Neural progenitor cell (in vitro differentiated cells): ENCODE measurements at regions not wholly inside any gene's neighbourhood (a gene's known extent, or its start where the extent isn't known, plus 50 kb on each side); places are given as distances from the start of the nearest gene placed in this dataset.
"Not testable (repeated sequence)": the region's sequence is repeated elsewhere in the genome, so short reads cannot be mapped to it uniquely, and the experiment has no call there.

Experiments
- EZH2 ChIP-seq: fragments of 200-600 bp; sonication (generic); IDR thresholded peaks from 2 replicates; pipeline ENCODE4 v1.6.1; 2017; ENCODE audit warnings: antibody characterized with exemption, mild to moderate bottlenecking, moderate library complexity
- TF ChIP-seq, protein P1 (sequence below): fragments of 200-600 bp; sonication (generic); IDR thresholded peaks from 2 replicates; pipeline ENCODE4 v1.5.1; 2017; ENCODE audit warnings: antibody characterized with exemption, mild to moderate bottlenecking

DNA sequence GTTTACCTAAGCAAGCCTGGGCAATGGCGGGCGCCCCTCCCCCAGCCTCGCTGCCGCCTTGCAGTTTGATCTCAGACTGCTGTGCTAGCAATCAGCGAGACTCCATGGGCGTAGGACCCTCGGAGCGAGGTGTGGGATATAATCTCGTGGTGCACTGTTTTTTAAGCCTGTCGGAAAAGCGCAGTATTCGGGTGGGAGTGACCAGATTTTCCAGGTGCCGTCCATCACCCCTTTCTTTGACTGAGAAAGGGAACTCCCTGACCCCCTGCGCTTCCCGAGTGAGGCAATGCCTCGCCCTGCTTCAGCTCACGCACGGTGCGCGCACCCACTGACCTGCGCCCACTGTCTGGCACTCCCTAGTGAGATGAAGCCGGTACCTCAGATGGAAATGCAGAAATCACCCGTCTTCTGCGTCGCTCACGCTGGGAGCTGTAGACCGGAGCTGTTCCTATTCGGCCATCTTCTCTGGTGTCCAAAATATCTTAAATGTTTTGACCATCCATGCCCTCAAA, 698.8 kb upstream of the AADAT start:
- TF ChIP-seq, protein P1, sequence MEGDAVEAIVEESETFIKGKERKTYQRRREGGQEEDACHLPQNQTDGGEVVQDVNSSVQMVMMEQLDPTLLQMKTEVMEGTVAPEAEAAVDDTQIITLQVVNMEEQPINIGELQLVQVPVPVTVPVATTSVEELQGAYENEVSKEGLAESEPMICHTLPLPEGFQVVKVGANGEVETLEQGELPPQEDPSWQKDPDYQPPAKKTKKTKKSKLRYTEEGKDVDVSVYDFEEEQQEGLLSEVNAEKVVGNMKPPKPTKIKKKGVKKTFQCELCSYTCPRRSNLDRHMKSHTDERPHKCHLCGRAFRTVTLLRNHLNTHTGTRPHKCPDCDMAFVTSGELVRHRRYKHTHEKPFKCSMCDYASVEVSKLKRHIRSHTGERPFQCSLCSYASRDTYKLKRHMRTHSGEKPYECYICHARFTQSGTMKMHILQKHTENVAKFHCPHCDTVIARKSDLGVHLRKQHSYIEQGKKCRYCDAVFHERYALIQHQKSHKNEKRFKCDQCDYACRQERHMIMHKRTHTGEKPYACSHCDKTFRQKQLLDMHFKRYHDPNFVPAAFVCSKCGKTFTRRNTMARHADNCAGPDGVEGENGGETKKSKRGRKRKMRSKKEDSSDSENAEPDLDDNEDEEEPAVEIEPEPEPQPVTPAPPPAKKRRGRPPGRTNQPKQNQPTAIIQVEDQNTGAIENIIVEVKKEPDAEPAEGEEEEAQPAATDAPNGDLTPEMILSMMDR: not testable (repeated sequence)
- TF ChIP-seq EZH2: not testable (repeated sequence)
